ENCODE measurements at regions not wholly inside any gene's neighbourhood (a gene's known extent, or its start where the extent isn't known, plus 50 kb on each side); places are given as distances from the start of the nearest gene placed in this dataset.
"Not testable (repeated sequence)": the region's sequence is repeated elsewhere in the genome, so short reads cannot be mapped to it uniquely, and the experiment has no call there.

DNA sequence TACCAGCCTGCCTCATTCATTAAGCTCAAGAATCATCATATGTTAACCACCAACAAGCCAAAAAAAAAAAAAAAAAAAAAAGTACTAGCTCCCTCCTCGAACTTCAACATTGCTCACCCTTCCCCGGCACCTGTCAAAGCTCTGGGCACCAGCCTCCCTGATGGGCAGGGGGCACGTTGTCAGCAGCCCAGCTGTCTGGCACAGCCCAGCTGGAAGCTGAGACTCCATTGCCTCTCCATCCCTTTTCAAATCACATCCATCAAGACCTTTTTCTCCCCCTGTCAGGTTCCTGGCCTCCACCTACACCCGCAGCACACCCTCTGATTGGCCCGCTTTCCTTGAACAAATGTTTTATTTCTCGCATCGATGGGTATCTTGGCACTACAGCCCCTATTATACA is 913.3 kb upstream of the AUTS2 start:
- DNase-seq = no peak

GRCh38 chr7:68688416-68689086 is 909.7 kb upstream of the AUTS2 start:
- no peak for DNase-seq

- DNase-seq = no peak
Observed at GRCh38 chr7:68689087-68689433, 909.2 kb upstream of the AUTS2 start.

- no peak for DNase-seq
Observed at GRCh38 chr7:68691261-68692216, 906.7 kb upstream of the AUTS2 start.

DNA sequence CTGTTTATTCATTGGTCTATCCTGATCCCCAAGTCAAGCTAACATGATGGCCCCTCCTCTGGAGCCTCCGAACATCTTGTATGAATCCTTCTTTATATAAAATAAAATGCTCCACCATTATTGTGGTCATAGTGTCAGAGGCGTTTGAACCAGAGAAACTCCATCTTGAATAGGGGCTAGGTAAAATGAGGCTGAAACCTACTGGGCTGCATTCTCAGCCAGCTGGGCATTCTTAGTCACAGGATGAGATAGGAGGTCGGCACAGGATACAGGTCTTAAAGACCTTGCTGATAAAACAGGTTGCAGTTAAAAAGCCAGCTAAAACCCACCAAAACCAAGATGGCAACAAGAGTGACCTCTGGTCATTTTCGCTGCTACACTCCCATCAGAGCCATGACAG is 905.8 kb upstream of the AUTS2 start:
- DNase-seq = no peak

- no peak for DNase-seq
Observed at GRCh38 chr7:68694656-68695055, 903.6 kb upstream of the AUTS2 start.

DNA sequence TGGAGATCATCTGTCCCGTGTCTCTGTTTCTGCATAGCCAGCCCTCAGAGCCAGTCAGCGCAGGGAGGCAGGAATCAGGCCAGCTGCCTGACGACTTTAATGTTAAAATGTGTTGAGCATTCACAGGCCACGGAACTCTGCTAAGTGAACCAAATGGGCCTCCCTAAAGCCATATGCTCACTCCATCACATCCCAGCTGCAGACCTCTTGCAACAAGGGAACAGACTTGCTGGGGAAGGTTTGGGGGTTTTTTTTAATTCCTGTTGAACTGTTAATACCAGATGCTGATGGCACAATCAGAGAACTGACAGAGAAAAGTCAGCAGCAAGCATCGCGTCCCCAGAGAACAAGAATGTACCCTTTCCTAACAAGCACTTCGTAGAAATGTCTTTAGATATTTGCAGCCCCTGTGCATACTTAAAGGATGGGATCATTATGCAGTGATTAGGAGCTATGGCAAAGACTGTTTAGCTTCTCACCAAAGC is 900.4 kb upstream of the AUTS2 start:
- no peak for DNase-seq

- no peak for DNase-seq
Observed at GRCh38 chr7:68699090-68699711, 899.1 kb upstream of the AUTS2 start.

DNA sequence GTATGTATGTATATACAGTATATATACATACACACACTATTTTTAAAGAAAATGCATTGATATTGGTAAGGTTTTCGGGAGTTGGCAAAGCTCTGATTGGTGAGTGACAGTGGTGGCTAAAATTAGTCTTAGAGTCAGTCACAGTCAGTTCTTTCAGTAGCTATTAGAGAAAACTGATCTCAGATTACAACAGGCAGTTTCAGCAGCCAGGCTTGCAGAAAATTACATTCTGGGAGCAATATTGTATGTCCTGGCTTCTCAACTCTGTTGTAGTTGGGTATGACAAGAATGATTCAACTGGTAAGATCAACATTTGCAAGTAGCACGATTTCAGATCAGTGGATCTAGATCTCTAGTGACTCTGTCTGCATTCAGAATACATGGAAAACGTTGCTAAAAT is 897.9 kb upstream of the AUTS2 start:
- no peak for DNase-seq

GRCh38 chr7:68706291-68706690 is 892.0 kb upstream of the AUTS2 start:
- DNase-seq = no peak

DNA sequence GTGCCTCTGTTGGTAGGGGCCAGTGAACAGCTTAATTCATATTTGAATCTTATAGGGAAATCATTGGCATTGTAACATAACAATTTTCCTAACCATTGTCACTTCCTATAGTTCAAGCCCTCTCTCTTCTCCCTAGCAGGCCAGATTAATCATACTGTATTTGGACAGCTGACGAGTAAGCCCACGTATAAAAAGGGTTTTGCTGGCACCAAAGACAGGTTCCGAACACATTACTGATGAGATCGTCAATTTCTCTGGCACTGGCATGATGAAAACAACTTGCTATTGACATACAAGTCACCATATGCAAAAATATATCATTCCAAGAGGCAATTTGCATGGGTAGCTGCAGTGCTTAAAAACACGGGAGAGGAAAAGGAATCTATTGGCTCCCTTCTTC is 891.1 kb upstream of the AUTS2 start:
- no peak for DNase-seq

GRCh38 chr7:68707958-68708357 is 890.3 kb upstream of the AUTS2 start:
- DNase-seq = no peak

- DNase-seq = no peak
Observed at GRCh38 chr7:68712956-68713495, 885.2 kb upstream of the AUTS2 start.

- not testable (repeated sequence) for DNase-seq
Observed at GRCh38 chr7:68714135-68714534, 884.1 kb upstream of the AUTS2 start.

GRCh38 chr7:68715907-68716306 is 882.4 kb upstream of the AUTS2 start:
- no peak for DNase-seq

GRCh38 chr7:68717176-68717575 is 881.1 kb upstream of the AUTS2 start:
- DNase-seq = no peak

GRCh38 chr7:68718097-68718551 is 880.2 kb upstream of the AUTS2 start:
- no peak for DNase-seq

GRCh38 chr7:68720697-68721096 is 877.6 kb upstream of the AUTS2 start:
- DNase-seq = no peak

DNA sequence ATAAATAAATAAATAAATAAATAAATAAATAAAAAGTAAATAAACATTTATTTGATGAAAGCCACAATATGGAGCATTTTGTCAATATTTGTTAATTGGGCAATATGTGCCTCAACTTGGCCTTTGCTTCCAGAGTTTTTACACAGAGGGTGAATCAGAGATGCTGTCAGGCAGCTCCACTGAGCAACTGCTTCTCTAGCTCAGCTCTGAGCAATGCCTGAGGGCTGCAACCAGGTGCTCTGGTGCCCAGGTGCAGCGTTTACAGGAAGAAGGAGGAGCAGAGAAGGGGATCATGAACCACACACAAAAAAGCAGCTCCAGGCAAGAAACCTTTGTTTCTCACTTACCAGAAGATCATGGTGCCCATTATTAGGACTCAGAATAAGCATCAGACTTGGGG is 876.2 kb upstream of the AUTS2 start:
- no peak for DNase-seq

GRCh38 chr7:68724965-68725364 is 873.3 kb upstream of the AUTS2 start:
- no peak for DNase-seq

DNA sequence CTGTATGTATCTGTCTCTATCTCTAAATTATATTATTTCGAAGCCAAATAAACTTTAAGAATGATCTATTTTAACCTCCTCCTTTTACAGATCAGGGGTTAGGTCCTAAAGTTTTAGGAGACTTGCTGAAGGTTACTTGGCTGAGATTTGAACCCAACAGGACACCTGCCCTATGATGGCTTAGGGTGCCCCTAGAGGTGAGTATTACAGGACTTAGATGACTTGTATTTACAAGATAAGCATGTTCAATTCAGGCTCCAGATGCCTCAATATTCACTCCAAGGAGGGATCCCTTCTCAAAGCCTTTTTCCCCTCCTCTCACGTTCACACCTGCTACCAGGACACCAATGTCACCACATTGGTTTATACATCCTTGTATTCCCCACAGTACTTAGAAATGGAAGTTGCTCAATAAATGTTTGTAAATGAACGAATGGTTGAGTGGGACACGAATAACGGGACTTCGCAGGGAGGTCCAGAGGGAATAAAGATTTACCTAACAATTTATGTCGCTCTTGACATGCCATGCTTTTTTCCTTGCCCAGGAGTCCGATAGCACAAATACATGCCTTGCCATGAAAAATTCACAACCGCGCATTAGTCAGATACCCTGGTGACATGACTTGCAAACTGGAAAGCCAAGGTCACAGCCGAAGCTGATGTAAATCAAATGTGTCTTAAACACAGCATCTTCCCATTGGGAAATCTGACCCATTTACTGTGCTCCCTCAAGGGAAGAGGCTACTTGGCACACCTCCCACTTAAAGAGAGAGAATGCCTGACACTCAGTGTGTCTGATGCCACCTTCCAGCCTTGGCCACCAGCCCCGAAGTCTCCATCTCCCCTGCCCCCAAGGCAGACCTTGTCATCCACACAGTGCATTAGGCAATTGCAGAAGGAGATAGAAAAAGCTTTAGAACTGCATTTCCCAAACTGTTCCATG is 872.2 kb upstream of the AUTS2 start:
- DNase-seq = no peak

DNA sequence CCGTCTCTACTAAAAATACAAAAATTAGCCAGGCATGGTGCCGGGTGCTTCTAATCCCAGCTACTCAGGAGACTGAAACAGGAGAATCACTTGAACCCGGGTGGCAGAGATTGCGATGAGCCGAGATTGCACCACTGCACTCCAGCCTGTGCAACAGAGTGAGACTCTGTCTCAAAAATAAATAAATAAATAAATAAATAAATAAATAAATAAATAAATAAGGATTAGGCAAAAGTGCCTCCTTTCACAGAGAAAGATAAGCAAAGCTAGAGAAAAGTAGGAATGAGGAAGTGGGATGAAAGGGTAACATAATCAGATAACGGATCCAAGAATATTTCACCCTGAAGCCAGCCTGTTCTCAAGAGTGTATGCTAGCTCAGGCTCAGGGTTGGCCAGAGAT is 869.6 kb upstream of the AUTS2 start:
- not testable (repeated sequence) for DNase-seq
